ENCODE measurements at regions not wholly inside any gene's neighbourhood (a gene's known extent, or its start where the extent isn't known, plus 50 kb on each side); places are given as distances from the start of the nearest gene placed in this dataset.

DNA sequence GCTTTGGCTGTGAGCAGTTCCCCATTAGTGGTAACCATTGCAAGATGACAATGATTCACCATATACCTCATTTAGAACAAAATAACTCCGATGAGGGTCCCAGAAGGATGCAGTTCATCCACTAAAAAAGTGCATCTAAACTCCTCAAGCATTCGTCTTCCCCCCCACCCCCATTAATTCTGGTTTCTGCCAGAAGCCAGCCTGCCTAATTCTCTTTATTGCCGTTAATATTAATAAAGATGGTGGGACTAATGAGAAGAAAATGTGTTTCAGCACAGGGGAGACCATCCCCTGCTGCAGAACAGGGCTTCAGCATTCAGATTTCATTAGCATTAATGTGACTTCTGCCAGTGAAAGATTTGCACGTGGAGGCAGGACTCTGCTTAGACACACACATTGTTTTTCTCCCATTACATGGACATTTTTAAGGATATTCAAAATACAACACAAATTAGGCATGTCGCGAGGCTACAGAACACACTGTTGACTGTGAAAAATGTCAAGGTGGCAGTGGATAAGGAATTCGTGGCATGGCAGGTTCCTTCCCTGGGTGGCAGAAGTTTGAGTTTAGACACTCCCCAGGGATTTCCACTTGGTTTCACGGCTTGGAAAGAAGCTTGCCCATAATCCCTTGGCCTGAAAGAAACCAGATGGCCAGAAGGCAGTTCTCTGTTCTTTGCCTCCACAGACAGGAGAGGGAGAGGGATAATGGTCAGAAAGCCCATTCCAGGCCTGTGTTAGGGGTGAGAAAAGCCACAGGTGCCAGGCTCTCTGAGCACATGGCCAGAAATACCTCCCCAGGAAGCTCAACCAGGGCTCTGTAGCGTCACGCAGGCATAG, 236.5 kb downstream of the FOXO1 start:
- peaks cover 3% of the 10 kb centered on the region for H3K4me1 ChIP-seq (ENCODE audit: control insufficient read depth, insufficient read depth, low read length)
- H3K36me3 ChIP-seq (ENCODE audit: control insufficient read depth, insufficient read depth, low read length), result no peaks in the 10 kb centered on the region
- no peaks in the 10 kb centered on the region for H3K27me3 ChIP-seq (ENCODE audit: control insufficient read depth, insufficient read depth, low read length)
- H3K4me3 ChIP-seq (ENCODE audit: low read depth, low read length), result no peak overlapping the region
- peak in 1 of 6 donors; percentile 79 for DNase-seq (ENCODE audit: low read depth in 4 of 6, low spot score in 6 of 6)
- peaks cover 2% of the 10 kb centered on the region for H3K9me3 ChIP-seq (ENCODE audit: control insufficient read depth, insufficient read depth, low read length)
- no peak overlapping the region for H3K27ac ChIP-seq (ENCODE audit: low read depth, low read length)
- 84% methylated on average over 5 of the region's 10 CpGs for WGBS (ENCODE audit: insufficient coverage)

DNA sequence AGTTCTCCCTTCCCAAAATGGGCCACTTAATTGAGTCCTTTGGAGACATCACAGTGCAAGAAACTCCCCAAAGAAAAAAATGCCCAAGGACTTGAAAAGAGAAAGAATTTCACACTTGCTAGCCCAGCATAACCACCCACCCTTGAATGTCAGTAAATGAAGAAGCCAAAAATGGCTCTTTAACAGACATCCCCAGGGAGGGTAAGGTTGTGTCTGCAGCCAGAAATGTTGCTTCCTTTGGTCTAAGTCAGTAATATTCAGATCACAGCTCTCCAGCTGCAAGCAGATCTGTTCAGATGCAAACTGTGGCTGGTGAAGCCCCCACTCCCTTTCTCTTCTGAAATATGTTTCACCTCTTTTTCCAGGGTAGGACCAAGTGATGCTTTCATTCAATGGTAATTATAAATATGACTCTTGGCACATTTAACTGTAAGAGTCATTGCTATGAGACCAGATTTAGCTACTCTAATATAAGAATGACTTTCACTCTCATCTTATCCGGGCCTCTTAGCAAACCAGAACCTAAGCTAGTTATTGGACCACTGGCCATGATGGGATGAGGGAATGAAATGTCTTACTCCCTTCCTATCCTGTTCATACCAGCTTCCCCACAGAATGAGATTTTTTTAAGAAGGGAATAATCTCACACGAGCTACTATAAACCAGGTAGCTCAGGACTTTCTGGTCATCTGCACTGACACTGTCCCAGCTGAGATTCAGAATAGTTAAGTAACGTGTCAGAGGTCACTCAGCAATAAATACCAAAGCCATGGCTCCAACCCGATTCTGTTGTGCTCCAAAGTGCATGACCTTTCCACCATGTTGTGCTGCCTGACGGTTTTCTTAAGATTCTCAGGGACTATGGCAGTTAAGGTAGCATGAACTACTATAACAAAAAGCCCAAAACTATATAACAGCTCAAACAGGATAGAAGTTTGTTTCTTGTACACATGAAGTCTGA, 234.1 kb downstream of the FOXO1 start:
- Histone ChIP-seq H3K4me3 (ENCODE audit: low read depth, low read length) (no peak overlapping the region), H3K9me3 (ENCODE audit: control insufficient read depth, insufficient read depth, low read length) (peaks cover 2% of the 10 kb centered on the region), H3K4me1 (ENCODE audit: control insufficient read depth, insufficient read depth, low read length) (no peaks in the 10 kb centered on the region), H3K27me3 (ENCODE audit: control insufficient read depth, insufficient read depth, low read length) (no peaks in the 10 kb centered on the region), H3K36me3 (ENCODE audit: control insufficient read depth, insufficient read depth, low read length) (no peaks in the 10 kb centered on the region), H3K27ac (ENCODE audit: low read depth, low read length) (no peak overlapping the region)
- DNase-seq (ENCODE audit: low read depth in 4 of 6, low spot score in 6 of 6), result no peak
- 63% methylated on average over 2 of the region's 5 CpGs for WGBS (ENCODE audit: insufficient coverage)

DNA sequence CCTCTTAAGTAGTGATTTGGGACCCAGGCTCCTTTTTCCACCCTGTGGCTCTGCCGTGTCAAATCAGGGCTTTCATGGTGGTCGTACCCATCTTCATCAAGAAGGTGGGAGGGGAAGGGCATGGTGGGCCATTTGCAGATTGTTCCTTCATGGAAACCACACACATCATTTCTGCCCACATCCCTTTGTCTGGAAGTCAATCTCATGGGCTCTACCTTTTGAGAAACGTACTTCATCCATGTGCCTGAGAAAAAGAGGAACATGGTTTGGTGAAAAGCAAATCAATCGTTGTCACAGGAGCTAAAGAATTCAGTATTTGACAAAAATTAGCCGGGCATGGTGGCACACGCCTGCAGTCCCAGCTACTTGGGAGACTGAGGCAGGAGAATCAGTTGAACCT, 233.4 kb downstream of the FOXO1 start:
- H3K27me3 ChIP-seq (ENCODE audit: control insufficient read depth, insufficient read depth, low read length), result no peaks in the 10 kb centered on the region
- H3K27ac ChIP-seq (ENCODE audit: low read depth, low read length), result no peak overlapping the region
- no peak overlapping the region for H3K4me3 ChIP-seq (ENCODE audit: low read depth, low read length)
- H3K4me1 ChIP-seq (ENCODE audit: control insufficient read depth, insufficient read depth, low read length), result no peaks in the 10 kb centered on the region
- H3K36me3 ChIP-seq (ENCODE audit: control insufficient read depth, insufficient read depth, low read length), result no peaks in the 10 kb centered on the region
- no peak for DNase-seq (ENCODE audit: low read depth in 4 of 6, low spot score in 6 of 6)
- 73% methylated on average over 4 of the region's 6 CpGs for WGBS (ENCODE audit: insufficient coverage)
- peaks cover 2% of the 10 kb centered on the region for H3K9me3 ChIP-seq (ENCODE audit: control insufficient read depth, insufficient read depth, low read length)

DNA sequence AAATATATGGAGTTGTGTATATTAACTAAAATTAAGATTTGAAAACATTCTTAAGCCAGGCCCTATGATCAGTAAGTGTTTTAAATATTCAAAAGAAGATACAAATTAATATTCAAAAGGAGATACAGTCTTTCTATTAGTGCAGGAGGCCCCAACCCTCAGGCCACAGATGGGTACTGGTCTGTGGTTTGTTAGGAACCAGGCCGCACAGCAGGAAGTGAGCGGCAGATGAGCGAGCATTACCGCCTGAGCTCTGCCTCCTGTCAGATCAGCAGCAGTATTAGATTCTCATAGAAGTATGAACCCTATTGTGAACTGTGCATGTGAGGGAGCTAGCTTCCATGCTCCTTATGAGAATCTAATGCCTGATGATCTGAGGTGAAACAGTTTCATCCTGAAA, 232.9 kb downstream of the FOXO1 start:
- Histone ChIP-seq H3K36me3 (ENCODE audit: control insufficient read depth, insufficient read depth, low read length) (no peaks in the 10 kb centered on the region), H3K4me1 (ENCODE audit: control insufficient read depth, insufficient read depth, low read length) (no peaks in the 10 kb centered on the region), H3K4me3 (ENCODE audit: low read depth, low read length) (no peak overlapping the region), H3K9me3 (ENCODE audit: control insufficient read depth, insufficient read depth, low read length) (peaks cover 2% of the 10 kb centered on the region), H3K27ac (ENCODE audit: low read depth, low read length) (no peak overlapping the region), H3K27me3 (ENCODE audit: control insufficient read depth, insufficient read depth, low read length) (no peaks in the 10 kb centered on the region)
- DNase-seq (ENCODE audit: low read depth in 4 of 6, low spot score in 6 of 6), result no peak
- 96% methylated on average over 3 of the region's 4 CpGs for WGBS (ENCODE audit: insufficient coverage)

DNA sequence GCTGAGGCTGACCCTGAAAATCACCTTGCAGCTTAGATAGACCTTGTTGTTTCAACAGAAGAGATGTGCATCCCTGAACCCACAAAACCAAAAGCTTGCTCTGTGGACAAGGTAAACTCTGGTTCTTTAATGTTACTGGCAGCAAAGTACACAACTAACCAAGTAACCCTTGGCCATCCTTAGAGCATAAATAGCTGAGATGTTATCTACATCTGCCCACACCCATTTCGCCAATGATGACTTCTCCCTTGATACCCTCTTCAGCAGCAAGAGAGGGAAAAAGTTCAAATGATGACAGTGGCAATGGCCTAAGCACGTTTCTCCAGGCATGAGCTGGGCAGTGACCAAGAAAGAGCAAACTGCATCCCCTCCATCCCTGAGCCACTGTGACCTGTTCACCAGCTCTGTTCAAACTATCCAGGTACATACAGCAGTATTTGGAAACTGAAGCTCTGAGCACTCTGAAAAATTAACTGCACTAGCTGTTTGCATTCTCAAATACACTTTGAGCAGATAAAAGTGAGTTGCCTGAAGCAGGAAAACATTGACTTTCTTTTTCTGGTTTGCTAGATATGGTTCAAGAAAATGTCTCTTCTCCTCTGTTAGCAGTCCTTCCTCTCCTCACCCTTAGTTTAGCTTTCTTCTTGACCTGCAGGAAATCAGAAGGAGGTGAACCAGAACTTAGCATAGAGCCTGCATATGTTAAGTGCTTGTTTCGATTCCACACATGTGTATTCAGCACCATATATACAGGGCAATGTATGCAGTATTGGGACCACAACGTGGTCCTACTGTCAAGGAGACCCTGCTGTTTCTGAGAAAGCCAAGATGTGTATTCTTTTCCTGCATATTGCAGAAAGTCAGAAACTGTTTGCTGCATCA, 231.7 kb downstream of the FOXO1 start:
- 100% methylated on average over 1 of the region's 4 CpGs for WGBS (ENCODE audit: insufficient coverage)

DNA sequence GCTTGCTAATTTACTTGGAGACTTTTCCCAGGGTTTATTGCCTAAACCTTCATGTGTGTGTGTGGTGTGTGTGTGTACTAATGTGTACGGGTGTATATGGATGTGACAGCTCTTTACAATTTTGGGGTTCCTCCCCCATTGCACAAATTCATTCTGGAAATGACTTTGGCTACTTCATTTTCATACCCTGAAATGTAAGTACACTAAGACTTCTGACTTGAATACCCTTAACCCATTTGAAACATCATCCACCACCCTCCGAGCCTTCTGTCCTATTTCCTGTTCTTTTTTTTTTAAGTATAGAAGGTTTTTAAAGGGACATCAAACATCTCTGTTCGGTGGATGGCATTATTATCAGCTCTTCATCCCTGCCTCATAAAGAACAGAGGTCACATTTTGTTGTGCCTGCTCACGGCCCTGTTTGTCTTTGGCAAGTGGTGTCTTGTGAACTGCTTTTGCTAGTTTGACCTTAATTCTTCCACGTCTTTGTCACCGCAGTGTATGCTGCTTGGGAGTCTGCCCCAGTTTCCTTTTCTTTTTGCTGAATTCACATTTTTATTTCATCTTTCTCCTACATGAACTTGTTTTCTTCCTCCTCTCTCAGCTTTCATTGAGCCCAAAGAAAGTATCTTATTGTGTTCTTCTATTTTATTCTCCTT, 228.3 kb downstream of the FOXO1 start:
- Histone ChIP-seq H3K4me1 (ENCODE audit: control insufficient read depth, insufficient read depth, low read length) (peaks cover 9% of the 10 kb centered on the region), H3K27ac (ENCODE audit: low read depth, low read length) (peak overlapping the region; percentile 34), H3K36me3 (ENCODE audit: control insufficient read depth, insufficient read depth, low read length) (no peaks in the 10 kb centered on the region), H3K27me3 (ENCODE audit: control insufficient read depth, insufficient read depth, low read length) (no peaks in the 10 kb centered on the region), H3K9me3 (ENCODE audit: control insufficient read depth, insufficient read depth, low read length) (peaks cover 2% of the 10 kb centered on the region), H3K4me3 (ENCODE audit: low read depth, low read length) (no peak overlapping the region)
- DNase-seq (ENCODE audit: low read depth in 4 of 6, low spot score in 6 of 6), result no peak
- WGBS (ENCODE audit: insufficient coverage), result 72% methylated on average over 3 of the region's 6 CpGs

More for the DNA sequence above, 231.7 kb downstream of the FOXO1 start:
- peaks cover 3% of the 10 kb centered on the region for H3K4me1 ChIP-seq (ENCODE audit: control insufficient read depth, insufficient read depth, low read length)
- H3K36me3 ChIP-seq (ENCODE audit: control insufficient read depth, insufficient read depth, low read length), result no peaks in the 10 kb centered on the region
- H3K9me3 ChIP-seq (ENCODE audit: control insufficient read depth, insufficient read depth, low read length), result peaks cover 2% of the 10 kb centered on the region
- H3K27ac ChIP-seq (ENCODE audit: low read depth, low read length), result no peak overlapping the region
- H3K4me3 ChIP-seq (ENCODE audit: low read depth, low read length), result no peak overlapping the region
- DNase-seq (ENCODE audit: low read depth in 4 of 6, low spot score in 6 of 6), result no peak
- no peaks in the 10 kb centered on the region for H3K27me3 ChIP-seq (ENCODE audit: control insufficient read depth, insufficient read depth, low read length)

DNA sequence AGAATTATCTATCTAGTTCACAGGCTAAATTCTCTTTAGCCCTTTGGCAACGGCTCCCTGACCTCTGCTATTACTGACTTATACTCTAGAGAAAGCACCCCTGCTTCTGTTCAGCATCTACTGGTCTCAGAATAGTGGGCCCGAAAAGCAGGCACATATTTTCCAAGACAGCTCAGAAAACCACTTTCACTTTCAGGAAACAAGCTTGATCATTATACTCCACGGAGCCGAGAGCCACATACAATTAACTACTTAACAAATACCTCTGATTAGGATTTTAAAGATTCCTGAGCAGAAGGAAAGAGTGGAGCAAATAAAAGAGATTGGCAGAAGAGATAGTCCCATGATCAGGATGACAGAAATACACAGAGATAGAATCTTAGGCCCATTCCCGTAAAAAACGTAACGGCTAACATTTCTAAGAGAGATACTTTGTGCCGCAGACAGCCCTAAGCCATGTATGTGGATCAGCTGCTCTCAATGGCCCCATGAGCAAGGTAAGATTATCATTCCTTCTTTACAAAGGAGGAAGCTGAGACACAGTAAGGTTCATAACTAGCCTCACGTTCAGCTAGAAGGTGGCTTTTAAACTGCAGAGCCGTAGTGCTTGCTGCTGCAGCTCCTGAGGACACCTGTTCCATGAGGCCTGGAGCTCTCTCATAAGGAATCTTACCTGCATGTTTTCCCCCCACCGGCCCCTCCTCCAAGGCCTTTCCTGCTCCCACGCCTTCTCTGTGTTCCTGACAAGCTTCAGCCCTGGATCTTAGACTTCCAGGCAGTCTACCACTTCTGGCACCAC, 227.2 kb downstream of the FOXO1 start:
- DNase-seq (ENCODE audit: low read depth in 4 of 6, low spot score in 6 of 6), result peak in 2 of 6 donors; percentile 22 to 27
- Histone ChIP-seq H3K27ac (ENCODE audit: low read depth, low read length) (peak overlapping the region; percentile 34), H3K36me3 (ENCODE audit: control insufficient read depth, insufficient read depth, low read length) (no peaks in the 10 kb centered on the region), H3K9me3 (ENCODE audit: control insufficient read depth, insufficient read depth, low read length) (no peaks in the 10 kb centered on the region), H3K4me3 (ENCODE audit: low read depth, low read length) (no peak overlapping the region), H3K4me1 (ENCODE audit: control insufficient read depth, insufficient read depth, low read length) (peaks cover 9% of the 10 kb centered on the region), H3K27me3 (ENCODE audit: control insufficient read depth, insufficient read depth, low read length) (no peaks in the 10 kb centered on the region)
- 81% methylated on average over 9 of the region's 12 CpGs for WGBS (ENCODE audit: insufficient coverage)

DNA sequence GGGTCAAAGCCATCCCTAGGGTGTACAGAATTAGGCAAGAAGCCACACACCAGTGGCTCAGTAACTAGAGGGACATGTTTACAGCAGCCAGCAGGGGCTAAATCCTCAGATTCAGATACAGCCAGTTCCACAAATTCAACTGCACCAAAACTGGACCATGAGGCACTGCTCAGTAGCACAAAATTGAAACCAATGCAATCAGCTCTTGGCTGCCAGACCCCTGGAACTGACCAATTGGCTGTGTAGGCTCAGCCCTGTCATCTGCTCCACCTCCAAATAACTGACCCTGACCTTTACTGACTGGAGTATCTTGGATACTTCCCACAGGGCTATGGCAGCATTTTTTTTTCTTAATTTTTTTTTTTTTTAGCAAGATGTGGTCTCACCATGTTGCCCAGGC, 226.5 kb downstream of the FOXO1 start:
- Histone ChIP-seq H3K27ac (ENCODE audit: low read depth, low read length) (no peak overlapping the region), H3K4me3 (ENCODE audit: low read depth, low read length) (no peak overlapping the region), H3K36me3 (ENCODE audit: control insufficient read depth, insufficient read depth, low read length) (no peaks in the 10 kb centered on the region), H3K4me1 (ENCODE audit: control insufficient read depth, insufficient read depth, low read length) (peaks cover 9% of the 10 kb centered on the region), H3K9me3 (ENCODE audit: control insufficient read depth, insufficient read depth, low read length) (no peaks in the 10 kb centered on the region), H3K27me3 (ENCODE audit: control insufficient read depth, insufficient read depth, low read length) (no peaks in the 10 kb centered on the region)
- DNase-seq (ENCODE audit: low read depth in 4 of 6, low spot score in 6 of 6), result no peak
